IMR-90 (cell line): ENCODE measurements at regions not wholly inside any gene's neighbourhood (a gene's known extent, or its start where the extent isn't known, plus 50 kb on each side); places are given as distances from the start of the nearest gene placed in this dataset.

Experiments used
- BHLHE40 ChIP-seq: fragments of 150-350 bp; IDR thresholded peaks from 2 replicates; pipeline ENCODE4 v1.6.1; 2016; ENCODE audit warnings: mild to moderate bottlenecking, low read depth, low read length
- CHD1 ChIP-seq: IDR thresholded peaks from 2 replicates; pipeline ENCODE4 v1.6.1; 2012; ENCODE audit warnings: low read depth, low read length, improper control_type of control experiment
- MXI1 ChIP-seq: IDR thresholded peaks from 2 replicates; pipeline ENCODE4 v1.6.1; 2012; ENCODE audit warnings: low read depth, mild to moderate bottlenecking, low read length, moderate library complexity, borderline replicate concordance
- NFE2L2 ChIP-seq: fragments of 150-350 bp; IDR thresholded peaks from 2 replicates; pipeline ENCODE4 v1.6.1; 2016; ENCODE audit warnings: low read depth, mild to moderate bottlenecking, low read length
- POLR2A ChIP-seq: IDR thresholded peaks from 2 replicates; pipeline ENCODE4 v1.6.1; 2012; ENCODE audit warnings: mild to moderate bottlenecking, low read depth, low read length
- RAD21 ChIP-seq: IDR thresholded peaks from 2 replicates; pipeline ENCODE4 v1.6.1; 2012; ENCODE audit warnings: low read length, improper control_type of control experiment
- RCOR1 ChIP-seq: IDR thresholded peaks from 2 replicates; pipeline ENCODE4 v1.6.1; 2012; ENCODE audit warnings: mild to moderate bottlenecking, low read length, improper control_type of control experiment; ENCODE audit not compliant: insufficient replicate concordance
- RFX5 ChIP-seq: IDR thresholded peaks from 2 replicates; pipeline ENCODE4 v1.8.0; 2012; ENCODE audit warnings: low read depth, mild to moderate bottlenecking, low read length, moderate library complexity
- SMC3 ChIP-seq: fragments of 150-350 bp; IDR thresholded peaks from 2 replicates; pipeline ENCODE4 v1.6.1; 2016; ENCODE audit warnings: low read depth, mild to moderate bottlenecking, antibody characterized with exemption, low read length, moderate library complexity
- TF ChIP-seq, protein P1 (sequence below): conservative IDR thresholded peaks from 2 replicates; pipeline ENCODE4 v1.5.1; 2012; ENCODE audit warnings: mild to moderate bottlenecking, low read depth, low read length, improper control_type of control experiment
- TF ChIP-seq, protein P2 (sequence below): fragments of 150-350 bp; IDR thresholded peaks from 2 replicates; pipeline ENCODE4 v1.6.1; 2016; ENCODE audit warnings: low read depth, mild to moderate bottlenecking, low read length, moderate library complexity, borderline replicate concordance
- TF ChIP-seq, protein P3 (sequence below): fragments of 150-350 bp; IDR thresholded peaks from 2 replicates; pipeline ENCODE4 v1.6.1; 2017; ENCODE audit warnings: mild to moderate bottlenecking, antibody characterized with exemption, low read length, low read depth

DNA sequence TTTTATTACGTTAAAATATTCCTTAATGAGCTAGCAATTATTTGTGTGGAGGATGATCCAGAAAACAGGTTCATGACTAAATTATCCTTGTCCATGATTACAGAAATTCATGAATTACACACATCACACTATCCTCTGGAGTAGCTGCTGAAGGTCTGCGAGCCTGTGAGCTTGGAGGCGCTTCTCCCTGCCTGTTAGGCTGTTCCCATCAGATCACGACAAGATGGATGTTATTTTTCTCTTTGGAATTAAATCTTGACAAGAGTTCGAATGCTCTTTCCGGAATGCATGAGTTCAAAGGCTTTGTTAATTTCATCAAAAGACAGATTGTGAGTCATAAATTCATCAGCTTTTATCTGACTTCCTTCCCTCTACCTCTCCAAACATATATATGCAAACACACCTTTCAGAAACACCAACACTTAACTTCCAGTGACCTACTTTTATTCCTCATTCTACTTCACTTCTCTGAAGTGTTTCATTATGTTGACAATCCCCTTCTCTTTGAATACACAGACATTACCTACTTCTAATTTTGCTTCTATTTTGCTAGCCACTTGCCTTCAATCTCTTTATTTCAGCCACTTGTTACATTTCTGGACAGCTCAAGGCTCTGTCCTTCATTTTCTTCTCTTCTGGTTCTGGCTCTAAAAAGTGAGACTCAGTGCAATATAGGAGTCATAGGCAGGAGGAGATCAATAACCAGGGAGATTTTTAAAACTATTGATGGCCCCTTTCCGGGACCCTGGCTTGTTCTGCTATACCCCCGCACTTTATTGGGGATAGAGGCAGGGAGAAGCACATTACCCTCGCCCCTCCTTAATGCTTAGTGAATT, 274.6 kb downstream of the BTG1 start:
- TF ChIP-seq, protein P1, sequence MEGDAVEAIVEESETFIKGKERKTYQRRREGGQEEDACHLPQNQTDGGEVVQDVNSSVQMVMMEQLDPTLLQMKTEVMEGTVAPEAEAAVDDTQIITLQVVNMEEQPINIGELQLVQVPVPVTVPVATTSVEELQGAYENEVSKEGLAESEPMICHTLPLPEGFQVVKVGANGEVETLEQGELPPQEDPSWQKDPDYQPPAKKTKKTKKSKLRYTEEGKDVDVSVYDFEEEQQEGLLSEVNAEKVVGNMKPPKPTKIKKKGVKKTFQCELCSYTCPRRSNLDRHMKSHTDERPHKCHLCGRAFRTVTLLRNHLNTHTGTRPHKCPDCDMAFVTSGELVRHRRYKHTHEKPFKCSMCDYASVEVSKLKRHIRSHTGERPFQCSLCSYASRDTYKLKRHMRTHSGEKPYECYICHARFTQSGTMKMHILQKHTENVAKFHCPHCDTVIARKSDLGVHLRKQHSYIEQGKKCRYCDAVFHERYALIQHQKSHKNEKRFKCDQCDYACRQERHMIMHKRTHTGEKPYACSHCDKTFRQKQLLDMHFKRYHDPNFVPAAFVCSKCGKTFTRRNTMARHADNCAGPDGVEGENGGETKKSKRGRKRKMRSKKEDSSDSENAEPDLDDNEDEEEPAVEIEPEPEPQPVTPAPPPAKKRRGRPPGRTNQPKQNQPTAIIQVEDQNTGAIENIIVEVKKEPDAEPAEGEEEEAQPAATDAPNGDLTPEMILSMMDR, result no peak
- TF ChIP-seq, protein P2, sequence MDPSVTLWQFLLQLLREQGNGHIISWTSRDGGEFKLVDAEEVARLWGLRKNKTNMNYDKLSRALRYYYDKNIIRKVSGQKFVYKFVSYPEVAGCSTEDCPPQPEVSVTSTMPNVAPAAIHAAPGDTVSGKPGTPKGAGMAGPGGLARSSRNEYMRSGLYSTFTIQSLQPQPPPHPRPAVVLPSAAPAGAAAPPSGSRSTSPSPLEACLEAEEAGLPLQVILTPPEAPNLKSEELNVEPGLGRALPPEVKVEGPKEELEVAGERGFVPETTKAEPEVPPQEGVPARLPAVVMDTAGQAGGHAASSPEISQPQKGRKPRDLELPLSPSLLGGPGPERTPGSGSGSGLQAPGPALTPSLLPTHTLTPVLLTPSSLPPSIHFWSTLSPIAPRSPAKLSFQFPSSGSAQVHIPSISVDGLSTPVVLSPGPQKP, result no peak
- TF ChIP-seq SMC3 (no peak), BHLHE40 (no peak), POLR2A (no peak), RAD21 (no peak), NFE2L2 (no peak), RCOR1 (no peak), CHD1 (no peak), RFX5 (no peak), MXI1 (no peak)
- TF ChIP-seq, protein P3, sequence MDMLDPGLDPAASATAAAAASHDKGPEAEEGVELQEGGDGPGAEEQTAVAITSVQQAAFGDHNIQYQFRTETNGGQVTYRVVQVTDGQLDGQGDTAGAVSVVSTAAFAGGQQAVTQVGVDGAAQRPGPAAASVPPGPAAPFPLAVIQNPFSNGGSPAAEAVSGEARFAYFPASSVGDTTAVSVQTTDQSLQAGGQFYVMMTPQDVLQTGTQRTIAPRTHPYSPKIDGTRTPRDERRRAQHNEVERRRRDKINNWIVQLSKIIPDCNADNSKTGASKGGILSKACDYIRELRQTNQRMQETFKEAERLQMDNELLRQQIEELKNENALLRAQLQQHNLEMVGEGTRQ, result no peak
